ENCODE measurements at regions not wholly inside any gene's neighbourhood (a gene's known extent, or its start where the extent isn't known, plus 50 kb on each side); places are given as distances from the start of the nearest gene placed in this dataset.

DNA sequence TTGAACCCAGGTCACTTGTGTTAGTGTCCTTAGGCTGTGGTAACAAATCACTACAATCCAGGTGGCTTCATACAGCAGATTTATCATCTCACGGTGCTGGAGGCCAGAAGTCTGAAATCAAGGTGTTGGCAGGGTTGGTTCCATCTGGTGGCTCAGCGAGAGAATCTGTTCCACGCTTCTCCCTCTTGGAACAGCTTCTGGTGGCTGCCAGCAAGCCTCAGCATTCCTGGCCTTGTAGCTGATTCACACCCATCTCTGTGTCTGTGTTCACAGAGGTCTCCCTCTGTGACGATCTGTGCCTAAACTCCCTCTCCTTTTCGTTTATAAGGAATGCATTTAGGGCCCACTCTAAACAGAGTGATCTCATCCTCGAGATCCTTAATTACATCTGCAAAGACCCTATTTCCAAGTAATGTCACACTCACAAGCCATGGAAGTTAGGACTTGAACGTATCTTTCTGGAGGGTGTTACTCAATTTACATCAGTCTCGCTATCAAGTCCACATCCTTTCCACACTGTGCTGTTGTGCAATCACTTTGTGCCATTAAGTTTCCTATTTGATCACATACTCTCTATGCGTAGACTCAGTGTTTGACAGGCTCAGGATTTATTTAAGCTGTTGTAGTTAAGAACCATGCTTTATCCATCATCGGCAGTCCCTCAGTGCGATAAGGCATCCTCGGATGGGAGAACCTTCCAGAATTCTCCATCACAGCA is 164.4 kb downstream of the SOCS6 start:
- no peak for DNase-seq
- no peak for ATAC-seq
- intact Hi-C loops (cut with micrococcal nuclease) = no loop called here

DNA sequence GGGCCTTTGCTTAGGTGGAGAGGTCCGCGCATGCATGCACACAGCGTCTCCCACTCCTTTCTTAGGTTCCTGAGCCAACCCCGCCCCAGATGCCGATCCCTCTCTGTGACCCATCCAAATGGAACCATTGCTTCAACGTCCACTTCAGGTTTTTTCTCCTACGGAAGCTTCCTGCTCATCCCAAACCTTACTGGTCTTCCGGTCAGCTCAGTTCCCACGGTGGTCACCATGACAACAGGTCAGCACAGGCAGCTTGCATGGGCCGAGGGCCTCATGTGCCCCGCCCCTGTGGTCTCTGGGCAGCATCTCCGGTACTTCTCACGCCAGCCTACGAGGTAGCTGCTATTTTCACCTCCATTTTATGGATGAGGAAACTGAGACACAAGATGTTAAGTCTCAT is 163.7 kb downstream of the SOCS6 start:
- DNase-seq (no peak), ATAC-seq (no peak)
- intact Hi-C loops (cut with micrococcal nuclease) = no loop called here

- ATAC-seq (no peak), DNase-seq (no peak)
- intact Hi-C loops (cut with micrococcal nuclease) = no loop called here
Measured at GRCh38 chr18:70450426-70451253, 161.8 kb downstream of the SOCS6 start.

GRCh38 chr18:70448588-70448987 is 159.7 kb downstream of the SOCS6 start:
- intact Hi-C loops (cut with micrococcal nuclease) = no loop called here
- DNase-seq (no peak), ATAC-seq (no peak)

DNA sequence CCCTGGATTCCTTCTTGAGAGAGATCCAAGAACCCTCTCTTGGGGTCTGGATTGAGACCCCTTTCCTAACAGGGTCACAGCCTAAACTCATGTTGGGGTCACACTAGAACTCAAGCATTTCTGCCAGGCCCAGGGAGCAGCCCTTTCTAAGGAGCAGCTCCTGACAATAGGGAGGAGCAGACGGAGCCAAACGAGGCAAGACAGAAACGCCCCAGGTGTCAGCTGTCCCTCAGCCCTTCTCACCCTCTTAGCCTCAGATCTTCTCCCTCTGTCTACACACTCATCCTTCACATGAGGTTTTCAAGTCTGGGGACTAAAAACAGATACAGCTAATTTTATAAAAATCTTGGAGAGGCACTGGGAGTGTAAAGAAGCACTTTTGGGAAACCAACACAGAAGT is 157.2 kb downstream of the SOCS6 start:
- ATAC-seq (no peak), DNase-seq (no peak)
- intact Hi-C loops (cut with micrococcal nuclease) = no loop called here

DNA sequence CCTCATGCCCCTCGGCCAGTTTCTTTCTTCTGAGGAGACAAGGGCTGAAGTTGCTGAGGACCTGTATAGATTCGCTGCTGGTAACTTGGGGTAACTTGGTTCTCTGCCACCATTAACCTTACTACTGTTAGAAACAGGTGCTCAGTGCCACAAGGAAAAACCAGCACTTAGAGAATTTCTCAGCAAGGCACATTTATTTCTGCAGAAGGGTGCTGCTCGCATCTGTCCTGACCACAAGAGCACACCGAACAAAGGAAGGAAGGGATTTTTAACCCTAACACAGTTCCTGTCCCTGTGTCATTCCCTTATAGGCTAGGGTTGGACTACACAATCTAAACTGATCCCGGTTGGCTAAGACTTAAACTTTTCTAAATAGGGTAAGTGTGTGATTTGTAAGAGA is 154.1 kb downstream of the SOCS6 start:
- ATAC-seq (no peak), DNase-seq (no peak)
- intact Hi-C loops (cut with micrococcal nuclease) = no loop called here

DNA sequence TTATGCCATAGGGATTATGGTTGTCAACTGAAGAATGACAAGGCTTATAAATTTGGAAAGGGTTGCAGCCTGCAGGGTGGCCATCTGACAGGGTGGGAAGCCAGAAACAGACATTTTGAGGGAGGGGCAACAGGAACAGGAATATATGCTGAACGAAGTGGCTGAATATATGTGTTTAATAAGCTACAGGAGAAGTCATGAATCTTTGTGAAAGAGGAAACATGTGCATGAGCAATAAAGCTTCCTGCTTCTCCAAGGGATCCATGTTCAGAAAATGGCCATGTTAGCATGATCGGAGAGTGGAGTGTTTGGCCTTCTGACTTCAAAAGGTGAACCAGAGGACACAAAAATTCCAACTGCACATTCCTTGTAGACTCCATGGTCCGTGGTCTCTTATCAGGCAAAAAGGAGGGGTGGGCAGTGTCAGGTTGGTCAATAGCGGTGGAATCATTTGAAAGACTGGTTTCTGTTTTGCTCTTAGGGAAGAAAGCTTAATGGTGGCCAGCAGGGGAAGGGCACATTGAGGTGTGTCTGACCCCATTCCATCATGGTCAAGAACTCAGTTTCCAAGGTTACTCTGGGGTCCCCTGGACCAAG is 144.1 kb downstream of the SOCS6 start:
- intact Hi-C loops (cut with micrococcal nuclease) = loop anchor here (5.0 to 10.0 kb wide), 2 partner anchors 118 to 236 kb away; no protein-coding TSS in a partner anchor

GRCh38 chr18:70431203-70431624 is 142.4 kb downstream of the SOCS6 start:
- ATAC-seq (no peak), DNase-seq (no peak)
- intact Hi-C loops (cut with micrococcal nuclease) = loop anchor here (5.0 to 10.0 kb wide), 2 partner anchors 116 to 234 kb away; no protein-coding TSS in a partner anchor

More for the DNA sequence above, 144.1 kb downstream of the SOCS6 start:
- no peak for DNase-seq
- ATAC-seq = no peak

GRCh38 chr18:70430501-70431173 is 141.8 kb downstream of the SOCS6 start:
- intact Hi-C loops (cut with micrococcal nuclease) = loop anchor here (5.0 to 10.0 kb wide), 2 partner anchors 116 to 233 kb away; no protein-coding TSS in a partner anchor
- no peak for DNase-seq

DNA sequence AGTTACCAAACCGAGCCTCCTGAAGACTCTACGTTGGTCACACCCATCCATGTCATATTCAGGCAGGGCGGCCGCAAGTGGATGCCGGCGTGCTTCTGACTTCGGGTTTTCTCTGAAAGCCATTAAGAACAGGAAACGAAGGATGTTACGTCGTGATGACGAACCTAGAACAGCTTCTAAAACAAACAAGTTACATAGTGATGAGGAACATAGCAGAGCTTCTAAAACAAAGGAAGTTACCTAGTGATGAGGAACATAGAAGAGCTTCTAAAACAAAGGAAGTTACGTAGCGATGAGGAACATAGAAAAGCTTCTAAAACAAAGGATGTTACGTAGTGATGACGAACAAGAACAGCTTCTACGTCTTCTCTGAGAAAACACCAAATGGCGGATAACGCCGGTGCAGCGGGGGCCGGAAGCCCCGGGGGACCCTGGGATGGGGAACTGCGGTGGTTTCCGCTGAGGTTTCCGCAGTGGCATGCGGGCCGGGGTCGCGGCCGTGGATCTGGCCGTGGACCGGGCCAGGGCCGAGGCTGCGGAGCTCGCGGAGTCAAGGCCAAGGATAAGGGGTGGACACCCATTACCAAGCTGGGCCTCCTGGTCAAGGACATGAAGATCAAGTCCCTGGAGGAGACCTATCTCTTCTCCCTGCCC is 141.1 kb downstream of the SOCS6 start:
- DNase-seq (no peak), ATAC-seq (no peak)
- intact Hi-C loops (cut with micrococcal nuclease) = loop anchor here (5.0 to 10.0 kb wide), 2 partner anchors 115 to 233 kb away; no protein-coding TSS in a partner anchor

More at GRCh38 chr18:70430501-70431173, 141.8 kb downstream of the SOCS6 start:
- ATAC-seq = no peak

GRCh38 chr18:70428439-70428838 is 139.6 kb downstream of the SOCS6 start:
- ATAC-seq (no peak), DNase-seq (no peak)
- intact Hi-C loops (cut with micrococcal nuclease) = no loop called here

DNA sequence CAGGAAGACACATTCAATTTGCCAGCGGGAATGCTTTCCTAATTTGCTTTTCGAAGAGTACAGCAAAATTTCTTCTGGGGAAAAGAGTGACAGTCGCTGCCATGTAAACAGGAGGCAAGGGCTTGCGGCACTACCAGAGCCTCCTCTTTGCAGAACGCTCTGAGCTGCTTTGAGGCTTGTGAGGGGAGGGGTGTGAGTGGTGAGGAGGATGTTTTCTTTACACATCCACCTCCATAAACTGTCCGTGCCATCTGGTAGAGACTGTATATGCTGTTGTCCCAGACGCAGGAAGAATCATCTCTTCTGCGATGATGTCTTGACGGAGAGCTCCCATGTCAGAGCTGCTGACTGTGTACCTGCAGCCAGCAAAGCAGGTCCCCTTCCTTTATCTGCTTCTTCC is 138.0 kb downstream of the SOCS6 start:
- DNase-seq (no peak), ATAC-seq (no peak)
- intact Hi-C loops (cut with micrococcal nuclease) = no loop called here

GRCh38 chr18:70425236-70425635 is 136.4 kb downstream of the SOCS6 start:
- no peak for ATAC-seq
- intact Hi-C loops (cut with micrococcal nuclease) = no loop called here
- DNase-seq = no peak

DNA sequence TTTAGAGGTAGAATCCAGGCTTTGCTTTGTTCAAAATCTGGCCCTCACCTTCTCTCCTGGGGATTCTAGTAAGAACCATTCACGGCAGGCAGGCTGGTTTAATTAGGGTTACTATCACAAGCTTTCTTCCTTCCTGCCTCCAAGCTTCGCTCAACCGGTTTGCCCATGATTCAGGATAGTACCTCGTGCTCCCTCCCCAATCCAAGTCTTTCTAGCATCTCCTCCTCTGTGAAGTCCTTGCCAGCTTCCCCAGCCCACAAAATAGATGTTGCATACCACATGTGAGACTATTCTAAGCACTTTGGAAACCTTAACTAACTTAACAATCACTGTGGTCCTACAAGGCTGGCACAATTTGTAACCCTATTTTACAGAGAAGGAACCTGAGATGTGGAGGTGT is 135.1 kb downstream of the SOCS6 start:
- ATAC-seq = no peak
- intact Hi-C loops (cut with micrococcal nuclease) = no loop called here
- DNase-seq = no peak

DNA sequence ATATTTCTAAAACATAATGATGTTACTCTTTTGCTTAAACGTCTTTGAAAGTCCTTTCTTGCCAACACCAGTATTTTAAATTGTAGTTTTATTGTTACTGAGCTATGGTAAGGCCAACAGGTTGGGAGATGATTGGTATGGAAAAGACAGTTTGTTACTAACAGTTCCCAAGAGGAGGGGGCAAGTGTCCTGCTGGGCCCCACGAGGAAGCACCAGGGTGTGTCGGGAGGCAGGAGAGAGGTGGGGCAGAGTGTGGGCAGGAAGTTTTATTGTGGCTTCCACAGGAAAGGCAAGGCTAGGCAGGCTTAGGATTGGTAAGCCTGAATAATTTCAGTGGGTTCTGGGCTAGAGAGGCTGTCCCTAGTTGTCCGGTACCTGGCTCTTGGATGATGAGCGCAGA is 134.3 kb downstream of the SOCS6 start:
- ATAC-seq = peak; percentile 37
- DNase-seq = no peak
- intact Hi-C loops (cut with micrococcal nuclease) = no loop called here

GRCh38 chr18:70422391-70422965 is 133.6 kb downstream of the SOCS6 start:
- DNase-seq (no peak), ATAC-seq (no peak)
- intact Hi-C loops (cut with micrococcal nuclease) = no loop called here

GRCh38 chr18:70421471-70422390 is 132.9 kb downstream of the SOCS6 start:
- intact Hi-C loops (cut with micrococcal nuclease) = no loop called here
- DNase-seq (peak; percentile 74), ATAC-seq (peak; percentile 91)
